MM.1S (cell line): ENCODE measurements at regions not wholly inside any gene's neighbourhood (a gene's known extent, or its start where the extent isn't known, plus 50 kb on each side); places are given as distances from the start of the nearest gene placed in this dataset.

Source experiments
- DNase-seq: peaks from one replicate; pipeline ENCODE4 v3.0.0-alpha.2; 2015
- H2AFZ ChIP-seq: fragments of 300-600 bp; sonication (generic); 2 replicates; pipeline ENCODE4 v1.6.0; 2016; ENCODE audit warnings: antibody characterized with exemption, low read length
- H3F3A ChIP-seq: fragments of 300-600 bp; sonication (generic); 2 replicates; pipeline ENCODE4 v1.6.1; 2016; ENCODE audit warnings: mild to moderate bottlenecking, antibody characterized with exemption, low read length, moderate library complexity, mixed read lengths; ENCODE audit not compliant: insufficient read depth
- H3K27ac ChIP-seq: fragments of 300-600 bp; sonication (generic); 2 replicates; pipeline ENCODE4 v1.5.1; 2016; ENCODE audit warnings: mild to moderate bottlenecking, low read length
- H3K27me3 ChIP-seq: fragments of 300-600 bp; sonication (generic); replicated peaks from 2 replicates; pipeline ENCODE4 v1.6.0; 2016; ENCODE audit warnings: low read length; ENCODE audit not compliant: insufficient read depth
- H3K36me3 ChIP-seq: fragments of 300-600 bp; sonication (generic); replicated peaks from 2 replicates; pipeline ENCODE4 v1.6.1; 2016; ENCODE audit warnings: mild to moderate bottlenecking, low read length, mixed read lengths; ENCODE audit not compliant: insufficient read depth
- H3K4me1 ChIP-seq: fragments of 300-600 bp; sonication (generic); 2 replicates; pipeline ENCODE4 v1.6.1; 2016; ENCODE audit warnings: low read length, mixed read lengths
- H3K4me2 ChIP-seq: fragments of 300-600 bp; sonication (generic); 2 replicates; pipeline ENCODE4 v1.6.0; 2016; ENCODE audit warnings: low read depth, low read length
- H3K4me3 ChIP-seq: fragments of 300-600 bp; sonication (generic); 2 replicates; pipeline ENCODE4 v1.5.1; 2016; ENCODE audit warnings: low read length, mixed read lengths
- H3K79me2 ChIP-seq: fragments of 300-600 bp; sonication (generic); 2 replicates; pipeline ENCODE4 v1.6.1; 2016; ENCODE audit warnings: mixed run types, low read length, mixed read lengths
- H3K9ac ChIP-seq: fragments of 300-600 bp; sonication (generic); 2 replicates; pipeline ENCODE4 v1.6.1; 2016; ENCODE audit warnings: low read length, mixed read lengths
- H3K9me2 ChIP-seq: fragments of 300-600 bp; sonication (generic); replicated peaks from 2 replicates; pipeline ENCODE4 v1.6.1; 2016; ENCODE audit warnings: mild to moderate bottlenecking, low read length, mixed read lengths; ENCODE audit not compliant: insufficient read depth
- H3K9me3 ChIP-seq: fragments of 300-600 bp; sonication (generic); replicated peaks from 2 replicates; pipeline ENCODE4 v1.6.1; 2016; ENCODE audit warnings: mild to moderate bottlenecking, low read length, mixed read lengths; ENCODE audit not compliant: insufficient read depth
- H4K20me1 ChIP-seq: fragments of 300-600 bp; sonication (generic); 2 replicates; pipeline ENCODE4 v1.6.1; 2016; ENCODE audit warnings: mild to moderate bottlenecking, low read length, moderate library complexity, mixed read lengths; ENCODE audit not compliant: insufficient read depth
- CTCF ChIP-seq: fragments of 300-600 bp; sonication (generic); IDR thresholded peaks from 2 replicates; pipeline ENCODE4 v1.5.1; 2016; ENCODE audit warnings: antibody characterized with exemption, low read length, mixed read lengths
- EZH2 ChIP-seq: fragments of 300-600 bp; sonication (generic); optimal IDR thresholded peaks from 2 replicates; pipeline ENCODE3; 2017; ENCODE audit warnings: low read depth, mild to moderate bottlenecking, antibody characterized with exemption, low read length, mixed read lengths
- EZH2phosphoT487 ChIP-seq: fragments of 300-600 bp; sonication (generic); IDR thresholded peaks from 2 replicates; pipeline ENCODE4 v1.6.1; 2018; ENCODE audit warnings: antibody characterized with exemption, low read length

GRCh38 chr16:65229191-65229662 lies 107.4 kb upstream of the CDH11 start:
- H3K4me1 ChIP-seq: no peaks in the 10 kb centered on the region
- H3K4me3 ChIP-seq: no peak overlapping the region
- H3K9me3 ChIP-seq: no peaks in the 10 kb centered on the region
- H3K36me3 ChIP-seq: no peaks in the 10 kb centered on the region
- no peak for DNase-seq
- H3K27ac ChIP-seq: no peak overlapping the region
- no peak overlapping the region for H3K4me2 ChIP-seq
- H3K9me2 ChIP-seq: no peaks in the 10 kb centered on the region
- no peak for TF ChIP-seq CTCF
- no peak for TF ChIP-seq EZH2
- no peak for TF ChIP-seq EZH2phosphoT487
- no peaks in the 10 kb centered on the region for H3F3A ChIP-seq
- no peak overlapping the region for H2AFZ ChIP-seq
- H4K20me1 ChIP-seq: no peaks in the 10 kb centered on the region
- no peaks in the 10 kb centered on the region for H3K27me3 ChIP-seq
- H3K79me2 ChIP-seq: no peaks in the 10 kb centered on the region
- no peak overlapping the region for H3K9ac ChIP-seq

GRCh38 chr16:65227150-65227835 lies 105.4 kb upstream of the CDH11 start:
- H3K4me3 ChIP-seq: no peak overlapping the region
- no peaks in the 10 kb centered on the region for H3K9me3 ChIP-seq
- no peaks in the 10 kb centered on the region for H3K79me2 ChIP-seq
- H3K4me1 ChIP-seq: no peaks in the 10 kb centered on the region
- TF ChIP-seq EZH2phosphoT487: no peak
- TF ChIP-seq EZH2: no peak
- no peak for TF ChIP-seq CTCF
- no peaks in the 10 kb centered on the region for H3K27me3 ChIP-seq
- no peak overlapping the region for H2AFZ ChIP-seq
- DNase-seq: no peak
- H3K9me2 ChIP-seq: no peaks in the 10 kb centered on the region
- H3K4me2 ChIP-seq: no peak overlapping the region
- no peaks in the 10 kb centered on the region for H3K36me3 ChIP-seq
- H4K20me1 ChIP-seq: no peaks in the 10 kb centered on the region
- no peak overlapping the region for H3K27ac ChIP-seq
- H3F3A ChIP-seq: no peaks in the 10 kb centered on the region
- no peak overlapping the region for H3K9ac ChIP-seq

- Histone ChIP-seq H3F3A (no peaks in the 10 kb centered on the region), H3K36me3 (no peaks in the 10 kb centered on the region), H4K20me1 (no peaks in the 10 kb centered on the region), H2AFZ (no peak overlapping the region), H3K79me2 (no peaks in the 10 kb centered on the region), H3K4me3 (no peak overlapping the region), H3K9me2 (no peaks in the 10 kb centered on the region), H3K27ac (no peak overlapping the region), H3K27me3 (no peaks in the 10 kb centered on the region), H3K9ac (no peak overlapping the region), H3K4me1 (no peaks in the 10 kb centered on the region), H3K9me3 (no peaks in the 10 kb centered on the region), H3K4me2 (no peak overlapping the region)
- TF ChIP-seq EZH2phosphoT487 (no peak), EZH2 (no peak), CTCF (no peak)
- DNase-seq: no peak
These were observed 104.2 kb upstream of the CDH11 start for GRCh38 chr16:65226077-65226476.
